ENCODE measurements at regions not wholly inside any gene's neighbourhood (a gene's known extent, or its start where the extent isn't known, plus 50 kb on each side); places are given as distances from the start of the nearest gene placed in this dataset.

DNA sequence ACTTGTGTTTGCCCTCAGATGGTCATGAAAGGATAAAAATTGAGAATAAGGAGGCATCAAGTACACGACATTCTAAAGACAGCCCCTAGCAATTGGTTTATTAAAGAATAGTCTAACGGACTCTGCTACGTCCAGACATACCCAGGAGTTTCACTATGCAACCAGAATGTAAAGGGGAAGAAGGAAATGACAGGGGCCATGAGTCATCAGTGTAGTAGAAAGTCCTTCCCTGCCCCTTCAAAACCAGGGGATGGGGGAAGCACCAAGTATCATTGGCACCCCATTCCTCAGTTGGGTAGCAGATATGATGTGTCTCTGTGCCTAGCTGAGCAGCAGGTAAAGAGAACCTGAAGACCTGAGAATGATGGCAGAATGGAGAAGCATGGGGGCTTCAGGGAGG lies 367.4 kb downstream of the IL20RB start:
- H3K9me3 Mint-ChIP-seq = peaks cover under 1 to 9% (median 6%) of the 10 kb centered on the region in 7 donors
- H4K20me1 ChIP-seq (ENCODE audit: insufficient read depth, low read length) = no peaks in the 10 kb centered on the region
- H3K9me3 ChIP-seq (replicated peaks in 1 of 2; ENCODE audit: control insufficient read depth in 1 of 2, insufficient read depth in 1 of 2, low read length in 2 of 2) = peaks cover 6 to 13% of the 10 kb centered on the region in 2 donors
- H3K79me2 ChIP-seq (ENCODE audit: insufficient read depth, low read length) = no peaks in the 10 kb centered on the region
- H3K27ac Mint-ChIP-seq = no peak overlapping the region
- no peak overlapping the region for H3K4me2 ChIP-seq (replicated peaks; ENCODE audit: extremely low read depth, low read length, poor library complexity, severe bottlenecking)
- no peaks in the 10 kb centered on the region for H3K36me3 ChIP-seq (replicated peaks in 1 of 2; ENCODE audit: control insufficient read depth in 1 of 2, insufficient read depth in 2 of 2, low read length in 2 of 2)
- H3K4me1 ChIP-seq (ENCODE audit: control insufficient read depth in 1 of 2, insufficient read depth in 2 of 2, low read length in 2 of 2) = no peaks in the 10 kb centered on the region
- no peaks in the 10 kb centered on the region for H3K36me3 Mint-ChIP-seq
- no peak overlapping the region for H2AFZ ChIP-seq (ENCODE audit: insufficient read depth, low read depth, low read length, poor library complexity, severe bottlenecking)
- no peak overlapping the region for H3K27ac ChIP-seq (ENCODE audit: low read depth in 1 of 2, low read length in 2 of 2)
- no peak overlapping the region for H3K4me3 Mint-ChIP-seq
- no peak overlapping the region for H3K4me3 ChIP-seq (replicated peaks in 1 of 3; ENCODE audit: low read depth in 2 of 3, low read length in 3 of 3)
- H3K9ac ChIP-seq (ENCODE audit: insufficient read depth, low read length, poor library complexity, severe bottlenecking) = no peak overlapping the region
- DNase-seq = no peak
- no peaks in the 10 kb centered on the region for H3K27me3 Mint-ChIP-seq (ENCODE audit: low read depth in 3 of 3)
- TF ChIP-seq, protein P1, sequence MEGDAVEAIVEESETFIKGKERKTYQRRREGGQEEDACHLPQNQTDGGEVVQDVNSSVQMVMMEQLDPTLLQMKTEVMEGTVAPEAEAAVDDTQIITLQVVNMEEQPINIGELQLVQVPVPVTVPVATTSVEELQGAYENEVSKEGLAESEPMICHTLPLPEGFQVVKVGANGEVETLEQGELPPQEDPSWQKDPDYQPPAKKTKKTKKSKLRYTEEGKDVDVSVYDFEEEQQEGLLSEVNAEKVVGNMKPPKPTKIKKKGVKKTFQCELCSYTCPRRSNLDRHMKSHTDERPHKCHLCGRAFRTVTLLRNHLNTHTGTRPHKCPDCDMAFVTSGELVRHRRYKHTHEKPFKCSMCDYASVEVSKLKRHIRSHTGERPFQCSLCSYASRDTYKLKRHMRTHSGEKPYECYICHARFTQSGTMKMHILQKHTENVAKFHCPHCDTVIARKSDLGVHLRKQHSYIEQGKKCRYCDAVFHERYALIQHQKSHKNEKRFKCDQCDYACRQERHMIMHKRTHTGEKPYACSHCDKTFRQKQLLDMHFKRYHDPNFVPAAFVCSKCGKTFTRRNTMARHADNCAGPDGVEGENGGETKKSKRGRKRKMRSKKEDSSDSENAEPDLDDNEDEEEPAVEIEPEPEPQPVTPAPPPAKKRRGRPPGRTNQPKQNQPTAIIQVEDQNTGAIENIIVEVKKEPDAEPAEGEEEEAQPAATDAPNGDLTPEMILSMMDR (IDR thresholded peaks at IDR 0.05) = no peak
- H3K27me3 ChIP-seq (ENCODE audit: control insufficient read depth in 2 of 2, insufficient read depth in 2 of 2, low read length in 2 of 2) = no peaks in the 10 kb centered on the region
- WGBS (ENCODE audit: insufficient coverage) = 82% methylated on average over 3 of the region's 3 CpGs
- no peaks in the 10 kb centered on the region for H3K4me1 Mint-ChIP-seq
- intact Hi-C loops (cut with micrococcal nuclease) = no loop called here

DNA sequence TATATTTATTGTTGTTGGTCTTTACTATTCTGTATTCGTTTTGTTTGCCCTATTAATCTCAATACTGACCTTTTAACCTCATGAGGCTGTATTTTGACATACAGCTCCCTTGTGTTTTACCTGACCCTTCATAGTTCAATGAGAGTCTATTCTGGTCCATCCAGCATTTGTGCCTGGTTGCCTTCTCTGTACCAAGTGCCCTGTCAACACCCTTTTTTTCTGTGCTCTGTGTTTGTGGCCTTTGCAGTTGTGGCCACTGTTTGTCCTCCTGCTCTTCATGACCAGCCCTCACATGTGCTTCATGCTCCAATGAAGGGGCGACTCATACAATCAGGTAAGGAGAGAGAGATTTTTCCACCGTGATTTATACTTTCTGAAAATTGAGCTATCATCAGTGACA lies 368.2 kb downstream of the IL20RB start:
- Histone ChIP-seq H4K20me1 (ENCODE audit: insufficient read depth, low read length) (no peaks in the 10 kb centered on the region), H3K9me3 (replicated peaks in 1 of 2; ENCODE audit: control insufficient read depth in 1 of 2, insufficient read depth in 1 of 2, low read length in 2 of 2) (peaks cover 6 to 10% of the 10 kb centered on the region in 2 donors), H3K9ac (ENCODE audit: insufficient read depth, low read length, poor library complexity, severe bottlenecking) (no peak overlapping the region), H3K27ac (ENCODE audit: low read depth in 1 of 2, low read length in 2 of 2) (no peak overlapping the region), H3K4me3 (replicated peaks in 1 of 3; ENCODE audit: low read depth in 2 of 3, low read length in 3 of 3) (no peak overlapping the region), H3K4me2 (replicated peaks; ENCODE audit: extremely low read depth, low read length, poor library complexity, severe bottlenecking) (no peak overlapping the region), H2AFZ (ENCODE audit: insufficient read depth, low read depth, low read length, poor library complexity, severe bottlenecking) (no peak overlapping the region), H3K79me2 (ENCODE audit: insufficient read depth, low read length) (no peaks in the 10 kb centered on the region), H3K4me1 (ENCODE audit: control insufficient read depth in 1 of 2, insufficient read depth in 2 of 2, low read length in 2 of 2) (no peaks in the 10 kb centered on the region), H3K27me3 (ENCODE audit: control insufficient read depth in 2 of 2, insufficient read depth in 2 of 2, low read length in 2 of 2) (no peaks in the 10 kb centered on the region), H3K36me3 (replicated peaks in 1 of 2; ENCODE audit: control insufficient read depth in 1 of 2, insufficient read depth in 2 of 2, low read length in 2 of 2) (no peaks in the 10 kb centered on the region)
- DNase-seq = no peak
- no peaks in the 10 kb centered on the region for H3K36me3 Mint-ChIP-seq
- H3K27me3 Mint-ChIP-seq (ENCODE audit: low read depth in 3 of 3) = no peaks in the 10 kb centered on the region
- TF ChIP-seq, protein P1 (IDR thresholded peaks at IDR 0.05) = no peak
- no peaks in the 10 kb centered on the region for H3K4me1 Mint-ChIP-seq
- no peak overlapping the region for H3K4me3 Mint-ChIP-seq
- intact Hi-C loops (cut with micrococcal nuclease) = no loop called here
- H3K9me3 Mint-ChIP-seq = peaks cover 1 to 9% (median 6%) of the 10 kb centered on the region in 7 donors
- 83% methylated on average over 1 of the region's 3 CpGs for WGBS (ENCODE audit: insufficient coverage)
- no peak overlapping the region for H3K27ac Mint-ChIP-seq

All from CD14-positive monocyte (primary cell).